Muscle of back (tissue), 3 donors: ENCODE measurements at regions not wholly inside any gene's neighbourhood (a gene's known extent, or its start where the extent isn't known, plus 50 kb on each side); places are given as distances from the start of the nearest gene placed in this dataset.

Experiments used
- DNase-seq, 3 donors: peaks; one replicate each; pipeline versions ENCODE4 v3.0.0 to v3.0.0-alpha.2; 2013

DNA sequence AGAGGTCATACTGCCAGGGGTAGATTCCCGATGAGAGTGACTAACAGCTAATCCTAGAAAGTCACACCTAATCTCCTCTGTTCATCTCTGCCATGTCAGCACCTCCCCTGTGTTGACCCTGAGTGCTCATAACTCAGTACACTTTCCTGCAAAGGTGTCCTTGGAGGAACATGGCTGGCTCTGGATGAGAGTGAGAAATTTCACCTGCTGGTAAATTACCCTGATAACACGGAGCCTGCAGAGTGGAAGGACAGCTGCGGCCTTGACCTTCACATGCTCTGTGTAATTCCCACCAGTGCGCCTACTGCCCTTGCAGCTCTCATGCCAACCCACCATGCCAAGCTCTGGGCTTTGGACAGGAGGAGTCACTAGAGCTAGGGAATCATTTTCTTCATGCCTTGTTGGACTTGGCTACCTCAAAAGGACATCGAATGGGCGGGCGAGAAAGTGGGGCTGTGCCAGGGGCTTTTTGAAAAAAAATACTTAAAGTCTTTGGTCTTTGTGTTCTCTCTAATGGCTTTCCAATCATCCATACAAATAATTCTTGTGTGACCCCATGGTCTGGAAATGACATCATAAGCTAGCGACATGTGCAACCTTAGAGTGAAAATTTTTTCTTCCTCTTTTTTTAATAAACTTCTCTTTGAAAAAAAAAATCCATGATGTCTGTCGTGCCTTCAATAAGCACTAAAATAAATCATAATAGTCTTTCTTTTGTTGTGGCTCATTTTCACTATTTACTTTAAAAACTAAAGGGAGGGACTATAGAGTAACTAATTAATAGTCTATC, 319.9 kb downstream of the MYCN start:
- no peak for DNase-seq

DNA sequence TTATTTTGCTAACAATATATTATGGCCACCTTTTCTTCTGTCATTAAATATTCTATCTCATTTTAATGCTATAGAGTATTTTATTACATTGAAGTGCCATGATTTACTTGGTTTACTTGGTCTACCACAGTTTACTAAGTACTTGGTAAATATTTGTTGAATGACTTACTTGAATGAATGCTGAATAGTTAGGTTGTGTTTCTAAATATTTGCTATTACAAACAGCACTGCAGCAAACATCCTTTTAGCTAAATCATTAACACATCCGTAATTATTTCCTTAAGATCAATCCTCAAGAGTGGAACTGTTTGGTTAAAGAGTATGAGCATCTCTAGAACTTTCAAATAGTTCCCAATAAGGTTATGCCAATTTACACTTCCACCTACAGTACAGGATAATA, 318.7 kb downstream of the MYCN start:
- no peak for DNase-seq

DNA sequence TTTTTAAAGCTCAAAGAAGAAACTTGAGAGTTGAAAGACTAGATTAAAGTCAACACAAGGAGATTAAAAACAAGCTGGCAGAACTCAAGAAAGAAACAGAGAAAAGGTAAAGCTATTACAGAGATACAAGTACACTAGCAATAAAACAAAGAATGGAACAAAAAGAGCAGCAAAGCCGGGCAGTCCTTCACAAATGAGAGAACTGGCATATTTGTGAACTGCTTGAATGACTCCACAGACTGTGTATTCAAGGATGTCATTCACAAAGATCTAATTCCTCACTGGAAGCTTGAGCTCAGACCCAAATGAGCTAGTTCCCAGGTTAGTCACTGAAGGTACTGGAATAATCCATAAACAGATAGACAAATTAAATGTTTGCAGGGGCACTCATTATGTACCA, 318.0 kb downstream of the MYCN start:
- no peak for DNase-seq

DNA sequence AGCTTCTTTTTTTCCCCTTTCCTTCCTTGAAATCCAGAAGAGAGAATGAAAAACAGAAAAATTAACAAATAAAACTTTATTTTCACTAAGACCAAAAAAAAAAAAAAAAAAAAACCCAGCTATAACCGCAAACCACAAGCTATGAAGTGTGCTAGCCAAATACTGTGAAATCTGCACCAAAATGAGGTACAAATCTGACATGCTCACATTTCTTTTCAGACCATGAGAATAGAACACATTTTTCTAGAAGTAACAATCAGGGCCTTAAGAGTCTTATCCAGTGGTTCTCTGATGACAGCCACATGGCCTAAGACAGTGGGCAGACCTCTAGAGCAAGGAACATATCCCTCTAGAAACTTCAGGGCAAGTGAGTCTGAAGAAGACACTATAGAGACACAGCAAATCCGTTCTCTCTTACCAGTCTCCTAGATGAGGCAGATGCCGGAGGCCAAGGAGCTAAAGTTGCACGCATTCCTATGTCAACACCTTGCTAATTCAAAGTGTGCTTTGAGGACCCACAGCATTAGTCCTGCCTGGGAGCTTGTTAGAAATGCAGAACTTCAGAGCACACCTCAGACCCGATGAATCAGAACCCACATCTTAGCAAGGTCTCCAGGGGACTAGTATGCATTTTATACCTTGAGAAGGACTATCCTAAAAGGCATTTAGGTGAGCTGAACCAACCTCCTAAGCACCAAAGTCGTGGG, 317.1 kb downstream of the MYCN start:
- peak in 2 of 3 donors; percentile 3 to 10 for DNase-seq

DNA sequence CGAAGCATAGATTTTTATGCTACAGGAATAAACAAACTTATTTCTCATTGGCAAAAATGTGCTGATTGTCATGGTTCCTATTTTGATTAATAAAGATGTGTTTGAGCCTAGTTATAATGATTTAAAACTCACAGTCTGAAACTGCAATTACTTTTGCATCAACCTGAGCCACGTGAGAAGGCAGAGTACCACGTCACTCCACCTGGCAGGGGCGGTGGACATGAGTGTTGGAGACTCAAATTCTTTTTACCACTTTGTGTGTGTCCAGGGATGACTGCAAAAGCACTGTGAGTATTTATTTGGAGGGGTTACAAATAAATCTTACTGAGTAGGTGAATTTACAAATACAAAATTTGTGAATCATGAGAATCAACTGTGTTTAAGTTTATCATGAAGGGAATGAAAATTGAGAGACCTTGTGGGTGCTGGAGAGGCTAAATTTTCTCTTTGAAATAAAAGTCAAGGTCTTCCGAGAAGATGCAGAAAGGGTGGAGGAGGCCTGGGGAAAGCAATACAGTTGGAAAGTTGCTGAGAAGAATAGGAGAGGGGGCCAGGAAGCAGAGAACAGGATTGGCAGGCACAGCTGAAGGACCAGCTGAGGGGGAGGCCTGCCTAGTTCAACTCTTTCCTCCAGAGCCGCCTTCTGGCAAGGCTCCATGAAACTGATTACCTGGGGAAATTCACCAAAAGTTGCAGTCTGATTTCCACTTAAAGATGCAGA, 316.4 kb downstream of the MYCN start:
- DNase-seq, result peak; percentile 45 to 70 (median 59)

DNA sequence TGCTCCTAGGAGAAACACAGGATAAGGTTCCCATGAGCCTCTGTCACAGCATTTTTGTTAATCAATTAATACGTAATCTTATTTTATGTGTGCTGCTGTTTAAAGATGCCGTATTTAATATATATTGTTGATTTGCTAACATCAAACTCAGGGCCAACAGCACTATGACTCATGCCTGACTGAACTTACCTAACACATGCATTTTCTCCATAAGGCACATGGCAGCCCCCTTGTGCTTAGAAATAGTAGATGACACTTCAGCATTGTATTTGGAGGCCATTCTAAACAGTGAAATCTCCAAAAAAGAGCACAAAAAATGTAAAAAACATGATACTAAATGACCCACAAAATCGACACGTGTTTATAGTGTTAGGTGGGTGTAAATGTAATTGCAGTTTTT, 314.8 kb downstream of the MYCN start:
- no peak for DNase-seq

DNA sequence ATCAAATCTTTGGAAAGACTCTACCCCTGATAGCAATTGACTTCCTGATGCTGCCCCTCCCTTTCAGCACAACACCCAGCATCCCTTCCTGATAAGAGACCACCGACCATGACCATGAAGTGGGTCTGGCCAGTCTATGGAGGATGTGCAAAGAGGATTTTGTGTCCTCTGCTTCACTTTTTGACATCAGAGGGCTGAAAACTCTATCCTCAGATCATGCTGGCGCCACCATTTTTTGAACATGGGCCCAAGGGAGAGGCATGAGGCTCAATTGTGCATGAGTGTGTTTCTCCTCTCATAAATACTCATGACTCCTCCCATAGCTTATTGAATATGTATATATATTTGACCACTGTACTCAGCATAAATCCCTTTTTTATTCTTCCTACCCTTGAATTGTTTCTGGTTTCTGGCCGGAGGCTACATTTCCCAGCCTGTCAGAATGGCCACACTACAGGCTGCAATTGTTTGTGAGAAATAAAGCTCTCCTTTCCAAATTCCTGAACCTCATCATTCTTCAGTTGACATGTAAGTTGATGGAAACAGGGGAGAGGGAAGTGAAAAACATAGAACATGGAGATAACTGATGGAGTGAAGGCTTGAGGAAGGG, 314.1 kb downstream of the MYCN start:
- DNase-seq, result no peak

DNA sequence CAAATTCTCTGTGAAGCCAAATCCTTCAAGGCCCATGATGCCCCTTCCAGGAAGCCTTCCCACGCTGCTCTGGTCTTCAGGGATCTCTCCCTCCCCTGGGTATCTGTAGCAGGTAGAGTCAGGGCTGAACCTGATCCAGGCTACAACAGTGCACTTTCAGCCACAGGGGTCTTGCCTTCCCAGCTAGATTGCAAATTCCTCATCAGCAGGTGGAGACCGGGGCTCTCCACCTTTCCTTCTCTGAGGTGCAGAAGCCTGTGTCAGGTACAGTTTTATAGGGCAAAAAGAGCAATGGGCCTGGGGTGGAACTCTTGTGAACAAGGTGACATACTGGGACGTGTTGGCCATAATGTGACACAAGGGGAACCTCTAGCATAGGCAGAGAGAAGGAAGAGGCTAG, 312.9 kb downstream of the MYCN start:
- no peak for DNase-seq

DNA sequence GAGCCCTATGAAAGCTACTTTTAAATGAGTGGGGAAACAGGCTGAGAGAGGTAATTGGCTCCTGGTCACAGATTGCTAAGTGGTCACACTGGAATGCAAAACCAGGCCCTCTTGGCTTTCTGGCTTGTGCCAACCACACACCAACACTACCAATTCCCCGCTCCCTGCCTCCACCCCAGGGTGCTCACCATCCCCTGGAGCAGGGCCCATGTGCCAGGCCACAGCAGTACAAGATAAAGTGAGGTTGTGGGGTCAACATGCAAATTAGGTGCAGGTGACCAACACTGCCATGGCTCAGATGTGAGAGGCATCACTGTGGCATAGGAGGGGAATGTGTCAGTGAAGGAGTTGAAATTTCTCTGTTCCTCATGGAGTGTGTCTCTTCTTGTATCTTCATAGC, 312.5 kb downstream of the MYCN start:
- DNase-seq, result no peak

DNA sequence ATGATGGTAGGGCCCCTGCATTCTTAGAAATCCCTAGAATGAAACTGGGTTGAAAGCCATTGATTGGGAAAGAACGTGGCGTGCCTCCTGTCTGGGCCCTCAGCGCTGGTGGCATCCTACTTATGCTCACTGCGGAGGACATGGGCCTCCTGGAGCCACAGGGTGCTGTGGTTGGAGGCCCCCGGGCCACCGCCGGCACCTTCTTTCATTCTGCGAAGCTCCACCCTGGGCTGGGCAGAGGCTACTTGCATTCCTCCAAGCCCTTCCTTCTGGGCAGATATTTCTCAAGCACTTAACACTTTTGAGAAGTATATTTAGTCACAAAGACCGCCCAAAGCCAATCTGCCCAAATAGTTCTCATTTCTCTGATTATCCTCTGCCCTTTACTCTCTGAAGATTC, 311.9 kb downstream of the MYCN start:
- DNase-seq, result no peak

DNA sequence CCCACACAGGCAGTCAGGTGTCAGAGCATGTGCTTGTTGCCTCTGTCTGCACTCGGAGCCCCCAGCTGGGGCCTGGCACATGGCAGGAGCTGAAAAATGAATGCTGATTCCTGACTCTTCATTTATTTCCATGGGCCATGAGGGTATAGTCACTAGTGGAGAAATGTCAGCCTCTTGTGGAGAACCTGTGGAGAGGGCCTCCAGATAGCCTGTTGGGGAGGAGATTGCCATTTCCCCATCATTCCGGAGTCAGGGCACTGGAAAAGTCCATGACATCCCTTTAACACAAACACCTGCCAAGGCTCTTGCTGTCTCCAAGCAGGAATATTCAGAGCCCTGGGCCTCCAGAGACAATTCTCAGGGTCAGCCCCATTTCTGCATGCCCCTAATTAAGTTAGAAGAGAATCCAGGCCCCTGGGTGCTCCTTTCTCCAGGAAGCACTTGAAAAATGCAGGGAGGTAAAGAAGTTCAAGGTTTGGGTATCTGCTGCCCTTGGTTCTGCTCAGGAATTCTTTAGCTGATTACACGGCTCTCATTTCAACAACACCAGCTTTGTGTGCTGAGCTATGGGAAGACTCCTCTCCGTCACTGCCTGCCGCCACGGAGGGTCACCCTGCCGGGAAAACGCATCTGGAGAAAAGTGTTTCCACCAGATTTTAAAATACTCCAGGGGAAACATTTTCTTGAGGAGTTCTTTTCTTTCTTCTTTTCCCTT, 311.3 kb downstream of the MYCN start:
- no peak for DNase-seq

DNA sequence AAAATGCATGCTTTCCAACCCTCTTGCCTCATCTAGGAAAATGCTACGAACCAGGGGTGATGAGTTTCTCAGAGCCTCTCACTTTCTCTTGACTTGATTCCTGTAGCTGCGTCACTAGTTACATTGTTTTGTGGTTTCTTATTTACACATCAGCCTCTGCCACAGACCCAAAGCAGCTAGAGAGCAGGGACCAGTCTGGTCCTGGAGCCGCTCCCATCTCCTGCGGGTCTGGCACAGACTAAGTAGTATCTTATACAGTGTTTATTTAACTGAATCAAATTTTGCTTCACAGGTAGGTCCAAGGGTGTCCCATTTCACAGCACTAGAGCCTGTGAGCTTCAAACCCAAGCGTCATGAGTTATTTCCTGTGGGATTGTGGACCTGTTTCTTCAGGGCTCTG, 310.5 kb downstream of the MYCN start:
- DNase-seq, result no peak

DNA sequence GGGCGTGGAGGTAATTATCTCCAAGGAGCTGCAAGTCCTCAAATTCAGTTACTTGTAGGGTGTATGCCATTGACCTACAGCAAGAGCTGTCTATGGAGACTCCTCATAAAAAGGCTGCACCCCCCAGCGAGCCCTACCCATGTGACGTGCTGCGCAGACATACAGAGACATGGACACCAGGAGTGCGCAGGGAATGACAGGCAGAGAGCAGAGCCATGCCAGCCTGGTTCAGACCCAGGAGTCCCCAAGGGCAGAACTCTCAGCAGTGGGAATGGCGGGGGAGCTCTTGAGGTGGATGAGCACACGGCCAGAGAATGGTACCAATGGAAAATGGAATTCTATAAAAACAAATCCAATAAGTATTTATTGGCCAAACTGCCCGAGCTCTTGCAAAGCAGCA, 310.1 kb downstream of the MYCN start:
- DNase-seq, result no peak

DNA sequence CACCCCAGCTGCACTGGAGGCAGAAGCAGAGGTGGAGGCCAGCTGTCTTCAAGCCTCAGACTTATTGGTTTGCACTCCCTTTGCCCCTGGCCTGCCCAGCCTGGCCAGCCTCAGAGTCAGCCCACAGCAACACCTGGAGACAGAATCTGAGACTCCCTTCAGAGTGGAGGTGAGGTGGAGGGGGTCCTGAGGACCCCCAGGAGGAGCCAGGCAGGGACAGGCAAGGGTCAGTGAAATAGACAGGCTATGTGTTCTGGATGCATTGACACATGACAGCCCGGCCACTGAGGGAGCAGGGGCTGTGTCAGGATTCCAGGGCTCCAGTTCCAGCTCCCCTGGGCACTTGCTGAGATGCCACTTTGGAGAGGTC, 309.7 kb downstream of the MYCN start:
- no peak for DNase-seq

DNA sequence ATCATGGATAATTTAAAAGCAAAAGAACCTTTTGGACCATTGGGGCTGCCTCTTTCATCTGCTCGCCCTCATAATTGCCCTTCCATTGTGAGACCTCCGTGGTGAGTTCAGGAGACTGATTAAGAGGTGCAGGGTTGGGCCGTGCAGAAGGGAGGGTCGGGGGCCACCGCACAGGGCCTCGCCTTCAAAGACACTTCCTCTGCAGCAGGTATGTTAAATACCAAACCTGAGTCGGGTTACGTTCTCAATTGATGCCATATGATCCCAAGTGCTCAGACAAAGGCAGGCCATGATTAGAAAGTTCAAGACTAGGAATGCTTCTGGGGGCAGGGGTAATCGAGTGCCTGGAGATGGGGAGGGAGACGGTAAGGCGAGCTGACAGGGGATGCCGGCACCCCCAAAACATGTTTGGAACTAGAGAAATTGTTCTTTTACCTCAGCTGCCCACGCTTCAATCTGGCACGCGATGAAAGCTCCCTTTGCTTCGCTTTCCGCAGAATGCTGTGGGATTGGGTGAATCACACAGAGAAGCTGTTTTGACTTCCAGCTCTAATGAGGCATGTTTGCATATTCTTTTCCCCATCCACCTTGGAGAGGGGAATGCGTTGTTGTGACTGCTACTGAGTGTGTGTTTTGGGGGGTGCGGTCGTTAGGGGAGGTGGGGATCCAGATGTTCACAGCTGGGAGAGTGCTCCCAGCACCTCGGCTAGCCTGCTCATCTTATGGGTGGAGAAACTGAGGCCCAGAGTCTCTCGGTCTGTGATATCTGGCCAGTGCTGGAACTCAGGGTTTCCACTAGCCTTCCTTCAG, 309.1 kb downstream of the MYCN start:
- no peak for DNase-seq

DNA sequence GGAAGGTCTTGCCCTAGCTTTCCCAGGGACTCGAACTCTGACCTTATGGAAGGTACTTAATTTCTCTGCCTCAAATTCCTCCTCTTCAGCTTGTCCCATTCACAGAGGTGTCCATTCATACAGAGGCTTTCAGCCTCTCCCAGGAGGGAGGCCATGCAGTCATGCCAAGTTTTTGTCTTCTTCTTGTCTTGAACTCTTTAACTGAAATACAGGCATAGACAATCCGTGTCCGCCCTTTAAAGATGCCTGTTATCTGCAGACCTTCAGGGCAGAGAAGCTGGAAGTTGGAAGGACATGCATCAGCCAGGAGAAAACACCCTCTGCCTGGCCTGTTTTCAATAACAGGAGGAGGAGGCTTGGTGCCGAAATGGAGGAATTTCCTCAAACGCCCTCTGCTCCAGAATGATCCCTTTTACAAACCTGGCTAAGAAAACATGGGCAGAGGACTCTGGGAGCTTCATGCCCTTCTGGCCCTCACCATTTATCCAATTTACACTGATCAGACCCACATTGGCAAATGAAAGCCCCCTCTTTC, 308.3 kb downstream of the MYCN start:
- DNase-seq, result no peak

DNA sequence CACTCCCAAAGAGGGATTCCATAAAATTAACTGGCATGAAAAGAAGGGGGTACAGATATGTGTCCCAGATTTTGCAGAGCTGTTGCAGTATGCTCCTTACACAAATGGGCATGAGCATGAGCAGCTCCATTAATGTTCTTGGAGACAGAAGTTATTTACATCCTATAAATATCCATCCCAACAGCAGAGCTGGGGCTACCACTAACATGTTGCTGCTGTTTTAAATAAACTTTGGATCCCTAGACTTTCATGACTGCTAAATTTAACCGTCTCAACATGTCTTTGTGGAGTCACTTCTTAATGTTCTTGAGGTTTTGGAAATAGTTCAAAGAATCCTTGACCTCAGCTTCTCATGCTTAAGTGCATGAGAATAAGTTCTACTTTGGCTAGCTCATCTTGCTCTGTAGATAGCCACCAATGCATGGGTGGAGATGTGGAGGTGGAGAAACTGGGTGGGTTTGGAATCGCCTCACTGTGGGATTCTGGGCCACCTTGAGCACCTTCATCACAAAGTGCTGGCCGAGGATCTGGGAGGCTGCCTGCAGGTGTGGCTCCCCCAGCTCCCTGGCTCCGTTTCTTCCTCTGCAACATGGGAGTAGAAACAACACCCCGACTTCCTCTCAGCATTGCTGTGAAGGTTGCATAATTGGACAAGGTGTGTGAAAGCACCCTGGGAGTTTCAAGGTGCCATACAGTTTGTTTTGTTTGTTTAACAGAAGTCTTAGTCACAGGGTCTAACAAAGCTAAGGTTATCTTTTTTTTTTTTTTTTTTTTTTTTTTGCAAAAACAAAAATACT, 307.2 kb downstream of the MYCN start:
- no peak for DNase-seq

DNA sequence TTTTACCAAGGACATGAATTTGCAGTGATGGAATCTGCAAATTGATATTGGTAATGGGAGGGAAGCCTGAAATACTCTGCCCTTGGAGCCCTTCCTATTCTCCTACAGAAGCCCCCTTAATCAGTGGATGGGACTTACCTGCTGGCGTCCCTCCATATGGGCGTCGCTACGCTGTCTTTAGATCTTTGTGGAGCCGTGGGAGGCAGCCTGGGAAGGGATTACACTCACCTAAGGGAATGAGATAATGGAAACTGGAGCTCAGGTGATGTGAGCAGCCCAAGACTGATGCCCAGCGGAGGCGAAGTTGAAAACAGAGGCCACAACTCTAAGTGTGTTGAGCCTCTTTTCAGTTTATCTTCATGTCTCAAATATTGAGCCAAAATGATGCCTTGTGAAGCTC, 306.6 kb downstream of the MYCN start:
- DNase-seq, result no peak

DNA sequence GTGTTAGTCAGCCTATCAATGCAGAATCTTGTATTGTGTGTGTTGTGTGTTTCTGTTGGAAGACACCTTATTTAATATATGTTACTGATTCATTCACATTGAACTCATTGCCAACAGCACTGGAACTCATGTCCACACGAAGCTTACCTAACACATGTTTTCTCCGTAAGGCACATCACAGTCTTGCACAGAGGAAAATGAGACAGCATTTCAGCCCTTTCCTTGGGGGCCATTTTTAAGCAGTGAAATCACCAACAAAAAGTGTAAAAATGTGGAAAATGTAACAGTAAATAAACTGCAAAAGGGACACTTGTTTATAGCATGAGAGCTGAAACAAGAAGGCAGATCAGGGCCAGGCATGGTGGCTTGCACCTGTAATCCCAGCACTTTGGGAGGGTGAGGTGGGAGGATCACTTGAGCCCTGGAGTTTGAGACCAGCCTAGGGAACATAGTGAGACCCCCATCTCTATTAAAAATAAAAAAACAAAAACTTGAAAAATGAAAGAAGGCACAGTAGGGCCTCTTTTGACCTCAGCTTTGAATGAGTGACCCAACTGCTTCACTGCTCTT, 306.0 kb downstream of the MYCN start:
- DNase-seq, result no peak
